Fibroblast of lung (primary cell): ENCODE measurements at regions not wholly inside any gene's neighbourhood (a gene's known extent, or its start where the extent isn't known, plus 50 kb on each side); places are given as distances from the start of the nearest gene placed in this dataset.

Experiments used
- CTCF ChIP-seq, 2 donors: IDR thresholded peaks in 1 of 2; conservative IDR thresholded peaks in 1 of 2; 1 replicate in 1 of 2; 2 replicates in 1 of 2; pipeline ENCODE4 v1.5.1; 2011 to 2012; ENCODE audit warnings: low read length in 2 of 2, control low read depth in 1 of 2, inconsistent platforms in 1 of 2, low read depth in 1 of 2, mild to moderate bottlenecking in 1 of 2
- EZH2 ChIP-seq: IDR thresholded peaks from 2 replicates; pipeline ENCODE4 v1.5.1; 2012; ENCODE audit warnings: low read length, control low read depth, mild to moderate bottlenecking; ENCODE audit errors: missing control alignments

- TF ChIP-seq CTCF (conservative IDR thresholded peaks at IDR 0.05 in 1 of 2, IDR thresholded peaks at IDR 0.05 in 1 of 2; ENCODE audit: low read depth in 1 of 2, low read length in 2 of 2) (no peak), EZH2 (no peak)
Measured at GRCh38 chr13:82116422-82116989, 1765.8 kb downstream of the SLITRK1 start.
